Aorta (tissue), 5 donors: ENCODE measurements at regions not wholly inside any gene's neighbourhood (a gene's known extent, or its start where the extent isn't known, plus 50 kb on each side); places are given as distances from the start of the nearest gene placed in this dataset.
"Not testable (repeated sequence)": the region's sequence is repeated elsewhere in the genome, so short reads cannot be mapped to it uniquely, and the experiment has no call there.

ENCODE experiments used
- ATAC-seq: fragments of 200-7000 bp; cut with Tn5 transposase; one replicate; pipeline ENCODE4 v1.9.1; 2022; ENCODE audit warnings: moderate library complexity; ENCODE audit not compliant: low FRiP score
- DNase-seq, 2 donors: peaks; one replicate each; pipeline ENCODE4 v3.0.0-alpha.2; 2020
- H3K27ac ChIP-seq, 2 donors: one replicate each; pipeline ENCODE4 v1.5.1; 2013; ENCODE audit warnings: low read length in 2 of 2, mild to moderate bottlenecking in 2 of 2, moderate library complexity in 2 of 2, control low read depth in 1 of 2, inconsistent platforms in 1 of 2, low read depth in 1 of 2
- H3K27me3 ChIP-seq, 2 donors: one replicate each; pipeline ENCODE4 v1.6.1; 2013; ENCODE audit warnings: control low read depth in 1 of 2, low read length in 1 of 2, mild to moderate bottlenecking in 1 of 2, moderate library complexity in 1 of 2; ENCODE audit not compliant: insufficient read depth in 2 of 2, control insufficient read depth in 1 of 2
- H3K36me3 ChIP-seq, 2 donors: one replicate each; pipeline ENCODE4 v1.6.1; 2013; ENCODE audit warnings: control low read depth in 1 of 2, low read length in 1 of 2, mild to moderate bottlenecking in 1 of 2; ENCODE audit not compliant: insufficient read depth in 2 of 2, control insufficient read depth in 1 of 2
- H3K4me1 ChIP-seq, 2 donors: one replicate each; pipeline ENCODE4 v1.6.1; 2013; ENCODE audit warnings: low read length in 2 of 2, control low read depth in 1 of 2, mild to moderate bottlenecking in 1 of 2, moderate library complexity in 1 of 2; ENCODE audit not compliant: insufficient read depth in 2 of 2, control insufficient read depth in 1 of 2
- H3K4me3 ChIP-seq, 2 donors: one replicate each; pipeline ENCODE4 v1.5.1; 2013; ENCODE audit warnings: low read length in 2 of 2, control low read depth in 1 of 2, mild to moderate bottlenecking in 1 of 2
- H3K9me3 ChIP-seq: one replicate; pipeline ENCODE4 v1.6.1; 2013; ENCODE audit warnings: mild to moderate bottlenecking, low read length; ENCODE audit not compliant: control insufficient read depth
- WGBS, 2 donors: extraction: QIAGEN DNeasy Blood & Tissue Kit; methylation state at CpG; one replicate each; pipeline ENCODE4 v1.1.7; 2013; 5-methylcytosine and 5-hydroxymethylcytosine counted together
- intact Hi-C, 2 donors: fragments of 100-400 bp; cut with DNase I; formaldehyde crosslinking; loops; one replicate each; pipeline versions ENCODE4 v1.14.2 to v1.15.0; 2022
- donor health status: healthy with polysubstance abuse.
- donor health status: Bipolar disorder and iron deficiency.
- donor health status: DM: no; HTN: no; CAD: no.
- donor health status: DM: no; HTN: no; CAD: no.
- donor health status: DM: yes; HTN: yes; CAD: no.

DNA sequence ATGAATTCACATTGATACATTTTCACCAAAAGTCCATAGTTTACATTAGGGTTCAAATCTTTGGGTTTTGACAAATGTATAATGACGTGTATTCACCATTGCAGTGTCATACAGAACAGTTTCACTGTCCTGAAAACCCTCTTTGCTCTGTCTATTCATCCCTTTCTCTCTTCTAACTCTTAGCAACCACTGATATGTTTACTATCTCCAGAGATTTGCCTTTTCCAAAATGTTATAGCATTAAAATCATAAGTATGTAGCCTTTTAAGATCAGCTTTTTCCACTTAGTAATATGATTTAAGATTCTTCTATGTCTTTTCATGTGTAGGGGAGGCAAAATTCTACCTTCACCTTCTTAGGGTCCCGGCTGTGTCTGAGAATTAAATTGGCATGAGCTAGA is 203.8 kb downstream of the TPRG1 start:
- H3K4me1 ChIP-seq: no peaks in the 10 kb centered on the region
- ATAC-seq (no peak), DNase-seq (no peak)
- intact Hi-C loops: no loop called here
- H3K9me3 ChIP-seq: no peaks in the 10 kb centered on the region
- H3K27ac ChIP-seq: no peak overlapping the region
- H3K4me3 ChIP-seq: no peak overlapping the region
- no peaks in the 10 kb centered on the region for H3K27me3 ChIP-seq
- WGBS, 2 donors: 87 to 90% methylated on average over 2 of the region's 2 CpGs
- H3K36me3 ChIP-seq: no peaks in the 10 kb centered on the region

DNA sequence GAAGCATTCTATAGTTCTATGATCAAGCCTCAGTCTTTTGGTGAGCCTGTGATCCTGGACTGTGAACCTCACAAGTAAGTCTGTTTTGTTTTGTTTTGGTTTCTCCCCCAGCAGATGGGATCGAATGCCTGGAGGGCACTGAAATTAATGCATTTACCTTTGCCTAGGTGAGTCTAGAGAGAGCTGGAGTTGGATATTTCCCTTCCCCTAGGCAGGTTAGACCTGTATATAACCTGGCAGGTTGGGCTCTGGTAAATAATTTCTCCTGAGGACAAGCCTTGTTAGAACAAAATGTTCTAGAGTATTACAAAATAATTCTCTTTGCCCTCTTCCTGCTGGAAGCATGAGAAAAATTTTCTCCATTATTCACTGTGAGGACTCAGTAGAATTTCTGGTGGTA is 211.9 kb downstream of the TPRG1 start:
- no peaks in the 10 kb centered on the region for H3K4me1 ChIP-seq
- ATAC-seq (no peak), DNase-seq (no peak)
- 70 to 76% methylated on average over 1 of the region's 1 CpG for WGBS, 2 donors
- intact Hi-C loops: no loop called here
- no peaks in the 10 kb centered on the region for H3K27me3 ChIP-seq
- no peak overlapping the region for H3K27ac ChIP-seq
- H3K36me3 ChIP-seq: no peaks in the 10 kb centered on the region
- no peaks in the 10 kb centered on the region for H3K9me3 ChIP-seq
- H3K4me3 ChIP-seq: no peak overlapping the region

DNA sequence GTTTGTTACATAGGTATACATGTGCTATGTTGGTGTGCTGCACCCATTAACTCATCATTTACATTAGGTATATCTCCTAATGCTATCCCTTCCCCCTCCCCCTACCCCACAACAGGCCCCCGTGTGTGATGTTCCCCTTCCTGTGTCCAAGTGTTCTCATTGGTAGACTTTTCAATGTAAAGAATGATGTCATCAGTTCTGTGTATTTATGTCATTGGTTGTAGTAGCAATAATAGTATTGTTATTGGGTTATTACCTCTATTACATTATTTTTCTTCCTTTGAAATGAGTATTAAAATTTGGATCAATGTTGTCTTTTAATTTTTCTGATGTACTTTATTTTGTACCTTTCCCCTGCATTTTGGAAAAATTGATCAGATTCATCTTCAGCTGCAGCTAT is 214.1 kb downstream of the TPRG1 start:
- ATAC-seq, H3K4me1 ChIP-seq, H3K36me3 ChIP-seq, H3K4me3 ChIP-seq, H3K27me3 ChIP-seq, H3K9me3 ChIP-seq, H3K27ac ChIP-seq, intact Hi-C loops, DNase-seq: not testable (repeated sequence)
- WGBS, 2 donors: 70 to 71% methylated on average over 1 of the region's 1 CpG

DNA sequence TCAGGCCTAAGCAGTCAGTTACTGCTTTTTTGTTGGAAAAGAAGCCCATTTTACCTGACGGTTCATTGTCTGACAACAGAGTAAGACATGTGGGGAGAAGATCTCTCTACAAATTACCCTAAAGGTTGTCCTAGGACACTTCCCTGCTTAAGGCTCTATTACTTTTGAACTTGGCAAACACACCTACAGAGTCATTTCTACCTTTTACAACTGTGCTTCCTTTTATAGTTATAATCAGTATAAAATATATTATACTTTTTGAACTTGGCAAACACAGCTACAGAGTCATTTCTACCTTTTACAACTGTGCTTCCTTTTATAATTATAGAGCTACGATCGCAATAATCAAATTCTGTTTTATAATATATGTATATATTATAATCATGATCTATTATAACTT is 215.0 kb downstream of the TPRG1 start:
- H3K27me3 ChIP-seq: no peaks in the 10 kb centered on the region
- no peaks in the 10 kb centered on the region for H3K4me1 ChIP-seq
- no peak overlapping the region for H3K4me3 ChIP-seq
- ATAC-seq (no peak), DNase-seq (no peak)
- no peak overlapping the region for H3K27ac ChIP-seq
- WGBS, 2 donors: 96 to 98% methylated on average over 3 of the region's 3 CpGs
- H3K9me3 ChIP-seq: no peaks in the 10 kb centered on the region
- H3K36me3 ChIP-seq: no peaks in the 10 kb centered on the region
- intact Hi-C loops: no loop called here

DNA sequence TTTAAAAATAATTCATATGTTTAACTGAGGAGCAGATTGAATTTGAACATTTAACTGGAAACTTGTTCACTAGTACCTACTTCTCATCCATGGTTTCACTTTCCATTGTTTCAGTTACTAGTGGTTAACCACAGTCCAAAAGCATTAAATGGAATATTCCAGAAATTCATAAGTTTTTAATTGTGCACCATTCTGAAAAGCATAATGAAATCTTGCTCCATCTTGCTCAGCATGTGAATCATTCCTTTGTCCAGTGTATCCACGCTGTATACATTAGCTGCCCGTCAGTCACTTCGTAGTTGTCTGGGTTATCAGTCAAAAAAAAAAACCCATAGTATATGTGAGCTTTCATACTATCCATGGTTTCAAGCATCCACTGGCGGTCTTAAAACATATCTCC is 217.6 kb downstream of the TPRG1 start:
- DNase-seq: no peak
- H3K4me3 ChIP-seq: no peak overlapping the region
- intact Hi-C loops: no loop called here
- no peaks in the 10 kb centered on the region for H3K36me3 ChIP-seq
- WGBS, 2 donors: 96 to 97% methylated on average over 4 of the region's 4 CpGs
- H3K27me3 ChIP-seq: no peaks in the 10 kb centered on the region
- H3K4me1 ChIP-seq: no peaks in the 10 kb centered on the region
- H3K9me3 ChIP-seq: no peaks in the 10 kb centered on the region
- no peak for ATAC-seq
- no peak overlapping the region for H3K27ac ChIP-seq

DNA sequence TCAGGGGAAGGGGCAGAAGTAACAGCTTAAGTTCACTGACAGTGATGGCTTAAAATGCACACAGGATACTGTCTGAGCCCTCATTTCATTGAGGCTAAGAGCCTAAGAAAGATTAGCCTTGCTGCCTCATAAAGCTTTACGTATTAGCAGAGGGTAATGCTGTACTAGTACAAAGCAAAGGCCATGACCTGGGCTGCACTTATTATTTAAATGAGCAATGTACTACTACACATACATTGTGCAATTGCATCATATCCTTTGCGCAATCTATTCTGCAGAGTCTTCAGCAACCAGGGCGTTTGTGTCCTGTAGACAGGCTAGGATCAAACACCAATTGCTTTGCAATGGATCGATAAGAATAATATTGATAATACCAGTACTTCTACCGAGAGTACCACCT is 221.8 kb downstream of the TPRG1 start:
- 94% methylated on average over 5 of the region's 5 CpGs for WGBS, 2 donors
- intact Hi-C loops: no loop called here

DNA sequence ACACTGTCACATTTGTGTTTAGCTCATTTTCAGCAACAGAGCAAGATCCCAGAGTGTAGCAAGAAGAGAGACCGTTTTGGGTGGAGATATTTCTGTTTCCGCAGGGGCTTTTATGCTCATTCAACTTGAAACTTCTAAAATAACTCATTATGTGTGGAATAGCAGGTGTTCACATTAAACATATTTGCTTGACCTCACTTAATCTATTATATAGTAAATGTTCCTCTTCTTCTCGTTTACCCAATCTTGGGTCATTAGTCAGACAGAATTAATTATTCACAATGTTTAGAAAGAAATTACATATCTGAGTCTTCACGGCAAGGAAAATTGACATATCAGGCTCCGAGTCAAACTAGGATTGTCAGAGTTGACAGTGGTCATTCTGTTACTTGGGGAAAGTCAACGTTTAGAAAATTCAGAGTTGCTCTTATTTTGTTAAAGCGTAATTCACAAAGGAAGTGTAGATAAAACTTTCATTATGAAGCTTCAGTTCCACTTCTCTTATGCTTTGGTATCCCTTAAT is 222.9 kb downstream of the TPRG1 start:
- WGBS, 2 donors: 84 to 86% methylated on average over 7 of the region's 7 CpGs
- intact Hi-C loops: no loop called here
- H3K36me3 ChIP-seq: no peaks in the 10 kb centered on the region
- H3K4me1 ChIP-seq: no peaks in the 10 kb centered on the region
- H3K9me3 ChIP-seq: no peaks in the 10 kb centered on the region
- no peak overlapping the region for H3K4me3 ChIP-seq
- ATAC-seq: no peak
- DNase-seq: no peak
- no peak overlapping the region for H3K27ac ChIP-seq
- H3K27me3 ChIP-seq: no peaks in the 10 kb centered on the region

More for the DNA sequence above, 221.8 kb downstream of the TPRG1 start:
- no peaks in the 10 kb centered on the region for H3K27me3 ChIP-seq
- no peak overlapping the region for H3K4me3 ChIP-seq
- ATAC-seq (no peak), DNase-seq (no peak)
- no peaks in the 10 kb centered on the region for H3K4me1 ChIP-seq
- H3K27ac ChIP-seq: no peak overlapping the region
- no peaks in the 10 kb centered on the region for H3K36me3 ChIP-seq
- no peaks in the 10 kb centered on the region for H3K9me3 ChIP-seq

DNA sequence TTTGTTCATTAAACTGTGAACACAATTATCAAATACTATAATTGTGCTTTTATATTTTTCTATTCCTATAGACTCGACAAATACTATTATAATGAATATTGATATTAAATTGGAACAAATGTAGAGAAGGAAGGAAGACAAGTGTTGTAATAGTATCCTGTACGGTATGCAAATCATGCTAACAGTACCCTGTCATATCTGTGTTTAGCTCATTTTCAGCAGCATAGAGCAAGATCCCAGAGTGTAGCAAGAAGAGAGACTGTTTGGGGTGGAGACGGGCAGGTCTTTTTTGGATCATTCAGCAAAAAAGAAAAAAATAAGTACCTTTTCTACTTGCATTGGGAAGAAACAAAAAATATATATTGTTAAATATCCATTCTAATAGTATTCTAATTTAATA is 224.1 kb downstream of the TPRG1 start:
- no peak for DNase-seq
- 93 to 94% methylated on average over 3 of the region's 3 CpGs for WGBS, 2 donors
- no peaks in the 10 kb centered on the region for H3K36me3 ChIP-seq
- no peak overlapping the region for H3K4me3 ChIP-seq
- ATAC-seq: no peak
- no peak overlapping the region for H3K27ac ChIP-seq
- no peaks in the 10 kb centered on the region for H3K4me1 ChIP-seq
- H3K27me3 ChIP-seq: no peaks in the 10 kb centered on the region
- intact Hi-C loops: no loop called here
- H3K9me3 ChIP-seq: no peaks in the 10 kb centered on the region

DNA sequence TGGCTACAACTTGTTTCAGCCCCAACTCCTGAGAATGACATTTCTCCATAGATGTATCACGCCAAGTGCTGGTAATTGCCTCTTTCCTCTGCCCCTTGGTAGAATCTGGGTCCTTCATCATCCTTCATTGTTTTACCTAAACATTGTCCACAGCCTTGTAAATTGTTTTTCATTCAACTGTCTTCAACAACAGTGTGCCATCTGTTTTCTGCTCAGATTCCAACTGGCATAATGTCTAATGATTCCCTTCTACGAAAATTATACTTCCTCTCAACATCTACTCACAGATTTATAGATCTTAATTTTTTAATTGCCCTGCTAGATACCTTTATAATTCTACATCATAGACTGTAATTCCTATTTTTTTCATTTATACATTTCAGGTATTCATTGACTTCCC is 226.9 kb downstream of the TPRG1 start:
- 98 to 100% methylated on average over 2 of the region's 2 CpGs for WGBS, 2 donors
- no peak for ATAC-seq
- H3K36me3 ChIP-seq: no peaks in the 10 kb centered on the region

More for the DNA sequence above, 226.9 kb downstream of the TPRG1 start:
- Histone ChIP-seq H3K4me3 (no peak overlapping the region), H3K27ac (no peak overlapping the region), H3K27me3 (no peaks in the 10 kb centered on the region), H3K4me1 (no peaks in the 10 kb centered on the region), H3K9me3 (no peaks in the 10 kb centered on the region)
- intact Hi-C loops: no loop called here
- DNase-seq: no peak
